ENCODE measurements at regions not wholly inside any gene's neighbourhood (a gene's known extent, or its start where the extent isn't known, plus 50 kb on each side); places are given as distances from the start of the nearest gene placed in this dataset.
"Not testable (repeated sequence)": the region's sequence is repeated elsewhere in the genome, so short reads cannot be mapped to it uniquely, and the experiment has no call there.

DNA sequence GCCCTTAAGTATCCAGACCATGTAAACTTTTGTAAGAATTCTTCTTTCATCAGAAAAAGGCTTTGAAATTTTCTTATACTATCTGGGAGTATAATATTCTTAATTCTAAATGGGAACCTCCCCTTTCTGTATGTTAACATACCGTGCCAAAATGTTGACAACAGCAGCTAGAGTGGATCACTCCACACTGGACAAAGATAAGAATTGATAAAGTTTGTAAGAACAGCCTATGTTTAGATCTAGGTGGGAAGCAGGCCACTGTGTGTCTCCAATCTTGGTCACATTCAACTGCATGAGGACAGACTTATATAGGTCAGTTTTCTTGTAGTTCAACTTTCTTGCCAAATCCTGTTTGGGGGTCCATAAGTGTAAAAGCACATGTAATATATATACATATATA lies 235.7 kb downstream of the RPIA start:
- DNase-seq = no peak

DNA sequence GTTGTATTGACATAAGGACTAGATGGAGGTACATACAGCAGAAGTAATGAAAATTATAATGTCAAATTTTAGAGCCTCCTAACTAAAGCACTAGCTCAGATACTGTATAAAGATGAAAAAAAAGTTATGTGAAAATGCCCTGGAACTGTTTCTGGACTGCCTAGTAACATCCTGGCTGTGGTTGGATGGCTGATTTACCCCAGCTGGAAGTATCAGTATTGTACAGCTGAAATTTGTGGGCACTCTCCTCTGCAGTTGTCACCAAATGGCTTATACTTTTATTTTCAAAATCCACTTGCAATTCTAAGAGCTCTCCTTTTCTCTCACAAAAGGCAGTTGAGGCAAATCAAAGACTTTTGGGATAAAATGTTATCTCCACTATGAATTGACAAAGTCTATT lies 239.2 kb downstream of the RPIA start:
- DNase-seq = no peak

GRCh38 chr2:88932686-88933085 lies 241.2 kb downstream of the RPIA start:
- DNase-seq = no peak

GRCh38 chr2:88933091-88933490 lies 241.6 kb downstream of the RPIA start:
- DNase-seq = no peak

DNA sequence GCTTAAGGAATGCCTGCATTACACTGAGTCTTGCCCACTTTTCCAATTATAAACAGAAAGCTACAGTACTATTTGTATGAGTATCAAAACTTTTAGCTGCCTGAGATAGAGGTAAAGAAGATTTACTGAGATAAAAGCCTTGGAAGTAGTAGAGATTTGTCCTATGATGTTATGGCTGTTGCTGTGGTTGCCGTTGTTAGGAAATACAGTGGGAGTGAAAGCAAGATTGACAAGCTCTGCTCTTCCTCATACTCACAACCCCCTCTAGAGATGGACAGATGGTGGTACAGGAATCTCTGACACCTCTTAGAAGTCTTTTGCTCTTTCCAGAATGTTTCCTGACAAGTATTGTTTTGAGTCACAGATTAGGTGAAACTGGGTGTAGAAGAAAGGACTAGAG lies 242.5 kb downstream of the RPIA start:
- DNase-seq = no peak

- DNase-seq = not testable (repeated sequence)
These were observed 249.7 kb downstream of the RPIA start for GRCh38 chr2:88941178-88941577.

DNA sequence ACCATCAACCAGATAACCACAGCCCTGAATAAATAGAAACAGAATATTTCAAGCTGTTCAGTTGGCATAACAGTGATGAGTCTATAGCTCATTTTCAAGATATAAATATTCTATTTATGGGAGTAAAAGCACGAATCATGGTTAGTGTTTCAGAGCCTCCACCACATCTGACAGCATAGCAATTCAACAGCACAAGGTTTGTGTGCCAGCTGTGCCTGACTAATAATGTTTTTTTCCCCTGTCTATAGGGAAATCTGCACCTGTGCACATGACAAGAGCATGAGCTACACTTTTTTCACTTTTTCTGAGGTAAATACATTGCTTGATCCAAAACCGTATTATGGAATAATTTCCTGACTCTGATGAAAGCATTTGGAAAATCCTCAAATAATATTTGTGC lies 251.3 kb downstream of the RPIA start:
- DNase-seq = no peak

DNA sequence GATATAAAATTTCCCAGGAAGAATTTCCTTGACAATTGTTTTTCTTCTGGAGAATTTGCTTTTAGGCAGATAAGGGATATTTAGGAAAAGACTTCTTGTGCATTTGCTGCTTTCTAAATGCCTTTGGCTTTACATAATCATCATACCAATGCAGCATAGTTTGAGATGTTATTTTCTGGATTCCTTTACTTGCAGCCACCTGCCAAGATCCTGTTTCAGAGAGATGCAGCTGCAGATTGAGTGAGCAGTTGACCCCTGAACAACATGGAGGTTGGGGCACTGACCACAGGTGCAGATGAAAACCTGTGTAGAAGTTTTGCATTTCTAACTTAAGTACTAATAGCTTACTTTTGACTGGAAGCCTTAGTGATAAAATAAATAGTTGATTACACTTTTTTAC lies 257.9 kb downstream of the RPIA start:
- no peak for DNase-seq

DNA sequence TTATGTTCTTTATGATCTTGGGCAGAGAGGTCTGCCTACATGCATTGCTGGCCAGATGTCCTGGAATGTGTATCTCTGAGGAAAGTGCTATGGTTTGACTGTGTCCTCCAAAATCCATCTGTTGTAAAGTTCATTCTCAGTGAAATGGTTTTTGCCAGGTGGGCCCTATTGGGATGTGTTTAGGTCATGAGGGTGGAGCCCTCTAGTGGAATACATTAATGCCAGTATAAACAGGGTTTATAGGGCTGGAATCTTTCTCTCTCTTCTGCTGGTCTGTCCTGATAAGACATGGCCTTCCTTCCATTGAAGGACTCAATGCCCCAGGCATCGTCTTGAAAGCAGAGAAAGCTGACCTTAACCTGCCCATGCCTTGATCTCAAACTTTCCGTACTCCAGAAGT lies 258.5 kb downstream of the RPIA start:
- no peak for DNase-seq

DNA sequence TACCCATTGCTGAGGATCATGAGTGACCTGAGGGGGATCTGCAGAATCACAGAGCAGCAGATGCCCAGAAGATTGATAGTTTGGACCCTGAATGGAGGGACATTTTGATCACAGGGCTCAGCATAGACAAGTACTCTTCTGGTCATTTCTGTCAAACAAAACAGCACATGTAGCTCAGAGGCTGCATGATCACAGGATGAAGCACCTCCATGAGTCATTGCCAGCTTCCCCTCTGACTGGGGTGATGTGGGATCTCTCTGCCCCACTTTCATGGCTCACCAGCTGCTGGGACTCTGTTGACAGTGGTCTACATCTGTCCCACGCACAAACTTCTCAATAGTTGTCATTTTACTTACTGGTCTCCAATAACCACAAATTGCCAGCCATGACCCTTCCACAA lies 264.1 kb downstream of the RPIA start:
- no peak for DNase-seq

GRCh38 chr2:88959480-88960204 lies 268.2 kb downstream of the RPIA start:
- no peak for DNase-seq

GRCh38 chr2:88961323-88961722 lies 269.9 kb downstream of the RPIA start:
- not testable (repeated sequence) for DNase-seq

DNA sequence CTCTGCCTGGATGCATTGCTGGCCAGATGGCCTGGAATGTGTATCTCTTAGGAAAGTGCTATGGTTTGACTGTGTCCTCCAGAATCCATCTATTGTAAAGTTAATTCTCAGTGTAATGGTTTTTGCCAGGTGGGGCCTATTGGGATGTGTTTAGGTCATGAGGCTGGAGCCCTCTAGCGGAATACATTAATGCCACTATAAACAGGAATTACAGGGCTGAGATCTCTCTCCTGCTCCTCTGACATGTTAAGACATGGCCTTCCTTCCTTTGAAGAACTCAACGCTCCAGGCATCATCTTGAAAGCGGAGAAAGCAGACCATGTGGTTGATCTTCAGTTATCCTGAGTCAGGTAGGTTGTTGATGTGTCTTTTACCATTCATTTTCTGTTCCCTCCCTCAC lies 276.4 kb downstream of the RPIA start:
- no peak for DNase-seq

DNA sequence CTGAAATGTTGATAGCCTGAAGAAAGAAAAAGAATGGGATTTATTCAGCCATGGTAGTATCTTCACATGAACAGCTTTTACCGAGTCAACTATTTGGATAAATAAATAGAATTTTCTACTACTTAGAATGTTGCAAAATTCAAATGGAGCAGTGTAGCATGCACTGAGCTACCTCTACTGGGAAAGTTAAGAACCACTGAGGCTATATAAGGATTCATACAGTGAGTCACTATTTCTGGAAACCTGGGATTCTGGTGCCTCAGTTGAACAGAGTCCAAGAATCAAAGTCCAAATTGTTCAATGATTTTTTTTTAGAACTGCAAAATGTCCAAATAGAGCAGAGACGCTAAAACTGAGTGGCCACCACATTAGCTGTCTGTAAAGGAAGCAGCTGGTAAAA lies 286.5 kb downstream of the RPIA start:
- not testable (repeated sequence) for DNase-seq

GRCh38 chr2:88978446-88978845 lies 287.0 kb downstream of the RPIA start:
- not testable (repeated sequence) for DNase-seq

DNA sequence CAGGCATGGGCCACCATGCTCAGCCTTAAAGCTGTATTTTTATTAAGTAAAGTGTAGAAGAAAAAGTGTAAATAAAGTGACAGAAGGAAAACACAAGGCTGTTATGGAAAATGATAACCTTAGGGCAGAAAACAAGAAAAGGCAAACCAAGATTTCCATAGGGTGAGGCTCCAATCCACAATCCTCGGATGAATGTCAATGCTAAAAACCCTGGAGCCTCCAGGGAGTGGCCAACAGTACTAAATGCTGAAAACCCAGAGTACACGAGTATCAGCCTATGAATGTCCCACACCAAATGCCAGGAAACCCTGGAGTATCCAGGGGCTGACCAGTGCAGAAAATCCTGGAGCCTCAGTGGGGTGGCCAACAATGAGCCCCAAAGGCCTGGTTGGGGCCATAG lies 292.6 kb downstream of the RPIA start:
- not testable (repeated sequence) for DNase-seq

- not testable (repeated sequence) for DNase-seq
These were observed 295.4 kb downstream of the RPIA start for GRCh38 chr2:88986721-88987330.

DNA sequence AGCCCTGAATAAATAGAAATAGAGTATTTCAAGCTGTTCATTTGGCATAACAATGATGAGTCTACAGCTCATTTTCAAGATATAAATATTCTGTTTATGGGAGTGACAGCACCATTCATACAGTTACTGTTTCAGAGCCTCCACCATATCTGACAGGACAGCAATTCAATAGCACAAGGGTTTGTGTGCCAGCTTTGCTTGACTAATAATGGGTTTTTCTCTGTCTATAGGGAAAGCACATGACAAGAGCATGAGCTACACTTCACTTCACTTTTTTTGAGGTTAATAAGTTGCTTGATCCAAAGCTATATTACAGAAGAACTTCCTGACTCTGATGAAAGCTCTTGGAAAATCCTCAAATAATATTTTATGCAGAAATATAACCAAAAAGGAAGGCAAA lies 297.1 kb downstream of the RPIA start:
- DNase-seq = not testable (repeated sequence)

DNA sequence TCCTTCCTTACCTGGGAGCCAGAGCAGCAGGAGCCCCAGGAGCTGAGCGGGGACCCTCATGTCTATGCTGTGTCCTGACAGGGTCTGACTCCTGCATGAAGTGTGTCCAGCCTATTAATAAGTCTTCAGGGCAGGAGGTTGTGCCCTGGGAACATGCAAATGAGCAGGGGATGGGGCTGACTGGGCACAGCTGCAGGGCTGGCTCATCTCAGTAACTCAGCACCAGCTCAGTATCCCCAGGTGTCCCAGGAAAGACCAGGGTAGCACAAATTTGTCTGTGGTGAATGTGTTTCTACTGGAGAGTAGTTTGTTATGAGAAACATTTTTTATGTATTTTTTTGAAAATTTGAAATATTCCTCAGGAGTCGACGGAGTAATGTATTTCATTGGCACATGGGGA lies 301.3 kb downstream of the RPIA start:
- DNase-seq = not testable (repeated sequence)

- not testable (repeated sequence) for DNase-seq
These were observed 303.4 kb downstream of the RPIA start for GRCh38 chr2:88994856-88995255.

DNA sequence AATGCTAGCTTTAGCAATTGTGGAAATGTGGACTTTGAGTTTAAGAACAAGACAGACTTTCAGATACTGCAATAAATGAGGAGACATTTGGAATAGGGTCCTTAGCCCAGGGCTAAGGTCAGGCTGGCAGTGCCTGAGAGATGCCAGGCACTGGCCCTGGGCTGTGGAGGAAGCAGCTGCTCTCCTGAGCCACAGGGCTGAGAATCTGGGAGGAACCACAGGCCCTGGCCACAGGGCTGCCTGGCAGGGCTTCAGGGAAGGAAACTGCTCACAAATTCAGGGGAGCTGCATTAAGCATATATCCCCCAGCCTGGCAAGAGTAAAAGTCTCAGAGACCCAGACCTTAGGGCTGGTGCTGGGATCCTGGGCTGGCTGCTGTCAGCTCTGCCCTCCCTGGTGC lies 305.1 kb downstream of the RPIA start:
- DNase-seq = not testable (repeated sequence)

GRCh38 chr2:88999365-88999764 lies 307.9 kb downstream of the RPIA start:
- DNase-seq = no peak

GRCh38 chr2:89000235-89000634 lies 308.8 kb downstream of the RPIA start:
- DNase-seq = no peak

DNA sequence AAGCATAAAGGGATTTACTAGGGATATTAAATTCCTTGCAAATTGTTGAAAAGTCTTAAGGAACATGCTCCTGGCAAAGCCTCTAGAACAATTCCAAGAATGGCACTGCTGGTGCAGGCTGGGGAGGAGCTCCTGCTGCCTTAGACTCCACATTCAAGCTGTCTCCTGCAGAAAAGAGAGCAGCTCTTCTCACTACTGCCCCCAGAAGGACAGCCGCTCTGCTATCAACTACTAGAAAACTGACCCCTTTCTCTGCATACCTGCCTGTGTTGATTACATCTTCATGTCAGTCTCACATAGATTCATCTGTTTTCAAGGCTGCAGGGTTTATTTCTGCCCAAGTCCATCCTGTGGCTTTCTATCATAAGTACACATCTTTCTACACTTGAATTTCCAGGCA lies 312.8 kb downstream of the RPIA start:
- not testable (repeated sequence) for DNase-seq

- DNase-seq = not testable (repeated sequence)
These were observed 329.1 kb downstream of the RPIA start for GRCh38 chr2:89020566-89020965.

All from stimulated activated naive CD4-positive, alpha-beta T cell treated with Interleukin-2 at 50 U/mL for 16 hours (primary cell).